Karpas-422 (cell line): ENCODE measurements at regions not wholly inside any gene's neighbourhood (a gene's known extent, or its start where the extent isn't known, plus 50 kb on each side); places are given as distances from the start of the nearest gene placed in this dataset.

ENCODE experiments used
- DNase-seq: peaks from one replicate; pipeline ENCODE4 v3.0.0-alpha.2; 2015
- H2AFZ ChIP-seq: fragments of 200-600 bp; sonication (generic); 2 replicates; pipeline ENCODE4 v1.6.1; 2014; ENCODE audit warnings: antibody characterized with exemption, low read length, mixed read lengths
- H3K27ac ChIP-seq: fragments of 200-600 bp; sonication (generic); 2 replicates; pipeline ENCODE4 v1.5.1; 2014; ENCODE audit warnings: mild to moderate bottlenecking, low read length, moderate library complexity
- H3K27me3 ChIP-seq: fragments of 200-600 bp; sonication (generic); 2 replicates; pipeline ENCODE4 v1.6.1; 2014; ENCODE audit warnings: low read length, mixed read lengths
- H3K36me3 ChIP-seq: fragments of 200-600 bp; sonication (generic); 2 replicates; pipeline ENCODE4 v1.6.1; 2014; ENCODE audit warnings: low read length, mixed read lengths; ENCODE audit not compliant: insufficient read depth
- H3K4me1 ChIP-seq: fragments of 200-600 bp; sonication (generic); 2 replicates; pipeline ENCODE4 v1.6.1; 2014; ENCODE audit warnings: mild to moderate bottlenecking, low read length, mixed read lengths
- H3K4me2 ChIP-seq: fragments of 200-600 bp; sonication (generic); 2 replicates; pipeline ENCODE4 v1.6.1; 2014; ENCODE audit warnings: low read length, low read depth, mild to moderate bottlenecking; ENCODE audit not compliant: poor library complexity, severe bottlenecking
- H3K4me3 ChIP-seq: fragments of 200-600 bp; sonication (generic); 2 replicates; pipeline ENCODE4 v1.5.1; 2014; ENCODE audit warnings: mild to moderate bottlenecking, antibody characterized with exemption, low read length, mixed read lengths
- H3K79me2 ChIP-seq: fragments of 200-600 bp; sonication (generic); 2 replicates; pipeline ENCODE4 v1.6.1; 2014; ENCODE audit warnings: mild to moderate bottlenecking, low read length, mixed read lengths
- H3K9ac ChIP-seq: fragments of 200-600 bp; sonication (generic); 2 replicates; pipeline ENCODE4 v1.6.0; 2014; ENCODE audit warnings: low read length
- H3K9me2 ChIP-seq: fragments of 200-600 bp; sonication (generic), shearing (Covaris generic); replicated peaks from 2 replicates; pipeline ENCODE4 v1.6.0; 2014; ENCODE audit warnings: mild to moderate bottlenecking, low read length, moderate library complexity; ENCODE audit not compliant: insufficient read depth
- H3K9me3 ChIP-seq: fragments of 300-700, 200-600 bp; sonication (generic); 2 replicates; pipeline ENCODE4 v1.6.1; 2014; ENCODE audit warnings: low read length, mixed read lengths
- H4K20me1 ChIP-seq: fragments of 200-600 bp; sonication (generic); 2 replicates; pipeline ENCODE4 v1.6.1; 2014; ENCODE audit warnings: mild to moderate bottlenecking, antibody characterized with exemption, low read length, low read depth; ENCODE audit not compliant: insufficient read depth

DNA sequence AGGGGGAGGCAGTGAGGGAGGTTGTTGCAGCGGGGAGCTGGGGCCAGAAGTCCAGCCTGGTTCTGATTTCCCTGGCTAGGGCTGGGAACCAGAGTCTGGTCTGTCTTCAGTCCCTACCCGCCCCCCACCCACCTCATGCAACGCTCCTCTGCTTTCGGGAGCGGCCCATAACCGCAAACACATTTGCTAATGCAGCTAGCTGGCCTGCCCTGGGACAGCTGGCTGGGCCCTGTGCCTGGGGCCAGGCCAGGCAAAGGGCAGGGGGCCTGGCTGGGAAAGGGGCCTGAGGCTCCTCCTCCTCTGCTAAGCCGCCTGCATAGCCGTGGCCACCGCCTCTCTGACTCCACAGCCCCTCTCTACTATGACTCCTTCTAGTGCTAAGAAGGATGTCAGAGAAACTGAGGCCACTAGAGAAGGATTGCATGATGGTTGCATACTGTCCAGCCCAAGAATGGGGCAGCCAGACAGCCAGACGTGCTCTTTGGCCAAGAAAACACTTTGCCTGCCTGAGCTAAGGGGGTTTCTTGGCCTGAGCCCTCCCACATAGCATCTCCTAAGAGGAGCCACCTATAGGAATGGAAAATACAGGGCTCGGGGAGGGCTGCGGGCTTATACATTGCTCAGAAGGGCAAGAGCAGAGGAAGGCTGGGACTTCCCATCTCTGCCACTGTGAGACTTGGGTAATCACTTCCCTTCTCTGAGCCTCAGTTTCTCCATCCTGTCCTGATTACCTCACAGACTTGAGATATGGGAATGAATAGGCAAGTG, 76.9 kb downstream of the PJA1 start:
- no peaks in the 10 kb centered on the region for H3K4me1 ChIP-seq
- no peak overlapping the region for H3K4me3 ChIP-seq
- no peaks in the 10 kb centered on the region for H3K27me3 ChIP-seq
- no peak overlapping the region for H3K4me2 ChIP-seq
- H3K9me3 ChIP-seq = no peaks in the 10 kb centered on the region
- H3K9me2 ChIP-seq = no peaks in the 10 kb centered on the region
- no peak overlapping the region for H3K9ac ChIP-seq
- H2AFZ ChIP-seq = no peak overlapping the region
- H3K79me2 ChIP-seq = no peaks in the 10 kb centered on the region
- no peaks in the 10 kb centered on the region for H3K36me3 ChIP-seq
- H4K20me1 ChIP-seq = no peaks in the 10 kb centered on the region
- no peak for DNase-seq
- no peak overlapping the region for H3K27ac ChIP-seq

DNA sequence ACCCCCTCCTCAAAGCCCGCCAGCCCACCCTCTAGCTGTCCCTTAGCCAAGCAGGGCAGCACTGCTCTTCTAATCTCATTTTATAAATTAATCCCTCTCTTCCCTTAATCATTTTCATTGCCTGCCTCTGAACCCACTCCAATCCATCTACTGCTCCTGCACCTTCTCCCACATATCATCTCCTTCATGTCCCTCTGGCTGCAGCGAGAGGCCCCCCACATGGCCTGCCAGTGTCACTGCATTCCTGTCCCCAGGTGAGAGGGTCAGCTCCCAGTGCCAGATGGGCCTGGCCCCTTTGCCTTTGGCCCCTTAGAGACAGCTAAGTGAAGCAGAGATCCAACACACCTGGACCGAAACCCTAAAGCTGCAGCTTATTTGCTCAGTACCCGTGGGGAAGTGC, 79.4 kb downstream of the PJA1 start:
- Histone ChIP-seq H3K4me2 (no peak overlapping the region), H3K79me2 (no peaks in the 10 kb centered on the region), H3K9ac (no peak overlapping the region), H3K27me3 (no peaks in the 10 kb centered on the region), H3K4me3 (no peak overlapping the region), H2AFZ (no peak overlapping the region), H3K9me2 (no peaks in the 10 kb centered on the region), H4K20me1 (no peaks in the 10 kb centered on the region), H3K36me3 (no peaks in the 10 kb centered on the region), H3K9me3 (no peaks in the 10 kb centered on the region), H3K27ac (no peak overlapping the region), H3K4me1 (no peaks in the 10 kb centered on the region)
- DNase-seq = no peak

DNA sequence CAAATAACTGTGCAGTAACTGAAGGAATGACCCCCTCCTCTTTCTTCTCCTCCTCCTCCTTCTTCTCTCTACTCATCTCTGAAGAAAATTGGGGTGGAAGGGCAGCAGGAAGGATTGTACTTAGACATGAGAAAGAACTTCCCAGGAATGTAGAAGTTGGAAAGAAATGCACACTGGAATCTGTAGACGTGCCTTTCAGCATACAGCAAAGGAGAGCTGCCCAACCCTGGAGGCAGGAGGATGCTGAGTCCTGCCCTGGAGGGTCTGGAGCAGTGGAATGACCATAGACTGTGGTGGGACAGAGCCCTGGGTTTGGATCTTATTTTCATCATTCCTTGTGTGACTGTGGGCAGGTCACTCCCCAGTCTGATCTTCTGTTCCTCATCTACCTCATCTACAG, 80.1 kb downstream of the PJA1 start:
- H3K4me2 ChIP-seq = no peak overlapping the region
- no peaks in the 10 kb centered on the region for H3K4me1 ChIP-seq
- no peak overlapping the region for H3K4me3 ChIP-seq
- H3K27ac ChIP-seq = no peak overlapping the region
- H3K79me2 ChIP-seq = no peaks in the 10 kb centered on the region
- H3K9me2 ChIP-seq = no peaks in the 10 kb centered on the region
- no peak overlapping the region for H2AFZ ChIP-seq
- H3K9me3 ChIP-seq = no peaks in the 10 kb centered on the region
- H3K9ac ChIP-seq = no peak overlapping the region
- H4K20me1 ChIP-seq = no peaks in the 10 kb centered on the region
- DNase-seq = no peak
- no peaks in the 10 kb centered on the region for H3K27me3 ChIP-seq
- no peaks in the 10 kb centered on the region for H3K36me3 ChIP-seq

DNA sequence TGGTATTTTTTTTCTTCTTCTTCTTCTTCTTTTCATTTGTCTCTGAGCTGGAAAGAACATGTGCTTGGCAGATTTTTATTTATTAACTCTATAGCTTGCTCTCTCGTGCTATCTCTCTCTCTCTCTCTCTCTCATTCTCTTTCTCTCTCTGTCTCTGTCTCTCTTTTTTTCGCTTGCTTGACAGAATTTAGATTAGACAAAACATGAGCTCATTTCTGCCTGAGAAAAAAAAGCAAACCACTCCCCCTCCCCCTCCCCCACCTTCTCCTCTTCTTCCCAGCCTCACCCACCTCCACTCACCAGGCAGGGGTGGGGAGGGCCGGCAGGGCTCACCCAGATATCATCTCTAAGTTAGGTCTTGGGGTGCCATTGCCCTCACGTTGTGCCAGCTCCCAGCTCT, 81.5 kb downstream of the PJA1 start:
- Histone ChIP-seq H3K4me2 (no peak overlapping the region), H3K4me1 (no peaks in the 10 kb centered on the region), H3K9ac (no peak overlapping the region), H3K79me2 (no peaks in the 10 kb centered on the region), H3K27me3 (no peaks in the 10 kb centered on the region), H3K27ac (no peak overlapping the region), H3K9me2 (no peaks in the 10 kb centered on the region), H4K20me1 (no peaks in the 10 kb centered on the region), H3K36me3 (no peaks in the 10 kb centered on the region), H3K9me3 (no peaks in the 10 kb centered on the region), H2AFZ (no peak overlapping the region), H3K4me3 (no peak overlapping the region)
- no peak for DNase-seq

DNA sequence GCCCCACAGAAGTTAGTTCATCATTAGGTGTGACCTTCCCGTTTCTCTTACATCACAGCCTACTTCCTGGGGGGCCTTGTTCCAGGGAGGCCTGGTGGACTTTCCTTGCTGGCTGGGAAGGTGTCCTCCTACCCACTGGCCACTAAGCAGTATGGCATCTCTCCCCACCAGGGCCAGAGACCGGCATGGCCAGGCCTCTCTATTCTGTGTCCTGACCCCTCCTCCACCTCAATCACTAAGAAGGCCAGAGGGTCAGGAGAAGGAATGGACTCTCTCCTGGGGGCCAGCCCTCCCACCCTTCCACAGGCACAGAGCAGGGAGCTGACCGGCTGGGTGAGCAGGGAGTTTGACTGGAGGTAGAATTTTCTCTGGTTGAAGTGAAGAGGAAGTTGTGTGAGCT, 81.9 kb downstream of the PJA1 start:
- no peak overlapping the region for H3K9ac ChIP-seq
- H3K79me2 ChIP-seq = no peaks in the 10 kb centered on the region
- H3K36me3 ChIP-seq = no peaks in the 10 kb centered on the region
- H3K27me3 ChIP-seq = no peaks in the 10 kb centered on the region
- no peaks in the 10 kb centered on the region for H3K4me1 ChIP-seq
- no peak overlapping the region for H3K4me2 ChIP-seq
- H3K9me2 ChIP-seq = no peaks in the 10 kb centered on the region
- H2AFZ ChIP-seq = no peak overlapping the region
- no peak overlapping the region for H3K4me3 ChIP-seq
- no peaks in the 10 kb centered on the region for H4K20me1 ChIP-seq
- no peaks in the 10 kb centered on the region for H3K9me3 ChIP-seq
- no peak for DNase-seq
- H3K27ac ChIP-seq = no peak overlapping the region

DNA sequence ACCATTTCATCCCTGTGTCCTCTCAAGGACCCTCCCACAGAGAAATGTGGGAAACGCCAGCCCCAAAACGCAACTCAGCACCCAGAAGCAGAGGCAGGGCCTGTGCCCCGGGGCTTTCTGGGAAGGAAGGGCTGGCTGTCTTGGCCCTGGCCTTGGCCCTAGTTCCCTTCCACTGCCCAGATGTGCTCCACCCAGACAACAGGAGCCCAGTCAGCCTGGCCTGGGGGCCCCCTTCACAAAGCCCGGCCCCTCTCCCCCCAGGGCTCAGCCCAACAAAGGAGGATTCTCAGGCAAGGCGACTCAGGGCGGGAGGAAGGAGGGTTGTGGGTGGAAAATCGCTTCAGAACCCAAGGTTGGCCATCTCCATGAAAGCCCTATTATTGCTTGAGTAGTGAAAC, 82.5 kb downstream of the PJA1 start:
- Histone ChIP-seq H3K27me3 (no peaks in the 10 kb centered on the region), H3K4me3 (no peak overlapping the region), H3K9me2 (no peaks in the 10 kb centered on the region), H3K4me1 (no peaks in the 10 kb centered on the region), H3K79me2 (no peaks in the 10 kb centered on the region), H3K4me2 (no peak overlapping the region), H3K9ac (no peak overlapping the region), H3K36me3 (no peaks in the 10 kb centered on the region), H4K20me1 (no peaks in the 10 kb centered on the region), H2AFZ (no peak overlapping the region), H3K9me3 (no peaks in the 10 kb centered on the region), H3K27ac (no peak overlapping the region)
- no peak for DNase-seq

DNA sequence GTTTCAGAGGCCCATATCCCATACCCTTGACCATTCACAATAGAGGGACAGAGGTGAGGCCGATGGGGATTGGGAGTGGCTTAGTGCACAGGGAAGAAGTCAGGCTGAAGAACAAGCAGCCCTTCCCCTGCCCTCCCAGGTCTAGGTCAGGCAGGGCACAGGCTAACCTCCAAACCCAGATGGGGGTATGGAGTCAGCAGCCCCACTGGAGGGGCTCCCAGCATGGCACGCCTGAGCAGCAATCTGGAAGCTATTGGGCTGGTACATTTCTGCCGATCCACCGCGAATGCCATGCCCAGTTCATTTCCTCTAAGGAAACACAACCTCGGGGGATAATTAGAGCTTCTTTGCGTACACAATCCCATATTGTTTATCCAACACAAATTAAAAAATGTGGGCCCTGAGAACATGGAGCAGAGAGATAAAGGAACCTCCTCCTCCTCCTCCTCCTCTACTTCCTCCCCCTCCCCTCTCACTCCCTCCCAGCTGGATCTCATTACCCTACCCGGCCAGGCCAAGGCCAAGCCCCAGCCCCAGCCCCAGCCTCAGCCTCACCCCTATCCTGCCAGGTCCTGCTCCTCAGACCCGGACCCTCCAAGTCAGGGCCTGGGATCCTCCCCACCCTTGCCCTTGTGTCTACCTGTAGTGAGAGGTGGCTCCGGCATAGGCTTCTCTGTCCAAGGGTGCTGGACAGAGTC, 83.0 kb downstream of the PJA1 start:
- no peaks in the 10 kb centered on the region for H3K9me3 ChIP-seq
- H3K4me3 ChIP-seq = no peak overlapping the region
- no peaks in the 10 kb centered on the region for H3K79me2 ChIP-seq

DNA sequence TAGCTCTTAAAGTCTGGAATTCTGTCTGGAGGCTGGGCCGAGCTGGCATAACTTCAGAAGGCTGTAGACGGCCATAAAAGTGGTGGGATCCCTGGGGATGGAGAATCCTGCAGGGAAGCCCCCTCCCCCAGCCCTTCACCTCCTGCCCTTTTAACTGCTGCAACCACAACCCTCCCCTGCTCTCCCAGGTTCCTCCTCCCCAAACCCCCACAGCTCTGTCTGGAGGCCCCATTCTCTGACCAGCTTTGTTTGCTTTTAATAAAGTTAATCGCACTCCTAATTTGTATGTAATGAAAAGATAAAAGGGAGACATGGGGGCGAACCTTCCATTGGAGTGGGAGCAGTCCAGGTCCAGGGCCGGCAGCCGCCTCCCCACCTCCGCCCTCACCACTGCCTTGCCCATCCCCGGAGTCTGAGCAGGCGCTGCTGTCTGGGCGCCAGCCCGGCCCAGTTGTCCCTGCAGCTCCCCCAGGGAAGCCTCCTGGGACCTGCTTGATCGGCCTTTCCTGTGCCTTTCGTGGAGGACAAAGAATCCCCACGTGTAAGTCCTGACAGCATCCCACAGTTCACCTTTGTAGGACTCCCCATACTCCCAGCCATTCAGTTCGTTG, 84.3 kb downstream of the PJA1 start:
- Histone ChIP-seq H3K27me3 (no peaks in the 10 kb centered on the region), H3K79me2 (no peaks in the 10 kb centered on the region), H3K36me3 (no peaks in the 10 kb centered on the region), H3K9me3 (no peaks in the 10 kb centered on the region), H3K9ac (no peak overlapping the region), H4K20me1 (no peaks in the 10 kb centered on the region), H3K27ac (no peak overlapping the region), H3K9me2 (no peaks in the 10 kb centered on the region), H3K4me3 (no peak overlapping the region), H3K4me1 (no peaks in the 10 kb centered on the region), H3K4me2 (no peak overlapping the region), H2AFZ (no peak overlapping the region)
- no peak for DNase-seq

More for the DNA sequence above, 83.0 kb downstream of the PJA1 start:
- no peaks in the 10 kb centered on the region for H3K36me3 ChIP-seq
- no peak for DNase-seq
- H3K27me3 ChIP-seq = no peaks in the 10 kb centered on the region
- H3K27ac ChIP-seq = no peak overlapping the region
- no peaks in the 10 kb centered on the region for H3K4me1 ChIP-seq
- H3K9ac ChIP-seq = no peak overlapping the region
- no peaks in the 10 kb centered on the region for H4K20me1 ChIP-seq
- H2AFZ ChIP-seq = no peak overlapping the region
- H3K9me2 ChIP-seq = no peaks in the 10 kb centered on the region
- H3K4me2 ChIP-seq = no peak overlapping the region
